Activated T-helper 1 cell treated with Interleukin-2 at 50 U/mL for 16 hours (primary cell): ENCODE measurements at regions not wholly inside any gene's neighbourhood (a gene's known extent, or its start where the extent isn't known, plus 50 kb on each side); places are given as distances from the start of the nearest gene placed in this dataset.
"Not testable (repeated sequence)": the region's sequence is repeated elsewhere in the genome, so short reads cannot be mapped to it uniquely, and the experiment has no call there.

Source experiments
- DNase-seq: peaks from one replicate; pipeline ENCODE4 v3.0.0-alpha.2; 2020; ENCODE audit warnings: low read depth

- no peak for DNase-seq
Measured at GRCh38 chr2:133624551-133624950, 56.3 kb upstream of the NCKAP5 start.

- DNase-seq: no peak
Measured at GRCh38 chr2:133627741-133628140, 59.5 kb upstream of the NCKAP5 start.

- DNase-seq: no peak
Measured at GRCh38 chr2:133633309-133633708, 65.0 kb upstream of the NCKAP5 start.

- no peak for DNase-seq
Measured at GRCh38 chr2:133633881-133634409, 65.7 kb upstream of the NCKAP5 start.

GRCh38 chr2:133635131-133635530 lies 66.9 kb upstream of the NCKAP5 start:
- no peak for DNase-seq

GRCh38 chr2:133636287-133636686 lies 68.0 kb upstream of the NCKAP5 start:
- no peak for DNase-seq

- no peak for DNase-seq
Measured at GRCh38 chr2:133640103-133640502, 71.8 kb upstream of the NCKAP5 start.

GRCh38 chr2:133641497-133641896 lies 73.2 kb upstream of the NCKAP5 start:
- DNase-seq: no peak

- DNase-seq: no peak
Measured at GRCh38 chr2:133641942-133642725, 73.9 kb upstream of the NCKAP5 start.

- DNase-seq: no peak
Measured at GRCh38 chr2:133642791-133643191, 74.5 kb upstream of the NCKAP5 start.

- DNase-seq: no peak
Measured at GRCh38 chr2:133643863-133644262, 75.6 kb upstream of the NCKAP5 start.

- no peak for DNase-seq
Measured at GRCh38 chr2:133644846-133645245, 76.6 kb upstream of the NCKAP5 start.

- not testable (repeated sequence) for DNase-seq
Measured at GRCh38 chr2:133647386-133647785, 79.1 kb upstream of the NCKAP5 start.

GRCh38 chr2:133651861-133652260 lies 83.6 kb upstream of the NCKAP5 start:
- no peak for DNase-seq

GRCh38 chr2:133652398-133652797 lies 84.1 kb upstream of the NCKAP5 start:
- DNase-seq: no peak

GRCh38 chr2:133653056-133653455 lies 84.8 kb upstream of the NCKAP5 start:
- DNase-seq: no peak

GRCh38 chr2:133654949-133655348 lies 86.7 kb upstream of the NCKAP5 start:
- DNase-seq: no peak

GRCh38 chr2:133655610-133656009 lies 87.3 kb upstream of the NCKAP5 start:
- DNase-seq: no peak

GRCh38 chr2:133657591-133657990 lies 89.3 kb upstream of the NCKAP5 start:
- DNase-seq: no peak

- no peak for DNase-seq
Measured at GRCh38 chr2:133658020-133658903, 90.0 kb upstream of the NCKAP5 start.

GRCh38 chr2:133660510-133660909 lies 92.2 kb upstream of the NCKAP5 start:
- DNase-seq: no peak

GRCh38 chr2:133661392-133661791 lies 93.1 kb upstream of the NCKAP5 start:
- DNase-seq: no peak

GRCh38 chr2:133666621-133667020 lies 98.4 kb upstream of the NCKAP5 start:
- no peak for DNase-seq
